ENCODE measurements at regions not wholly inside any gene's neighbourhood (a gene's known extent, or its start where the extent isn't known, plus 50 kb on each side); places are given as distances from the start of the nearest gene placed in this dataset.
"Not testable (repeated sequence)": the region's sequence is repeated elsewhere in the genome, so short reads cannot be mapped to it uniquely, and the experiment has no call there.

- not testable (repeated sequence) for TF ChIP-seq CTCF (conservative IDR thresholded peaks at IDR 0.05); ZFX (IDR thresholded peaks at IDR 0.05)
Measured at GRCh38 chr9:75207997-75208396, 119.7 kb downstream of the OSTF1 start.
